DOHH2 (cell line): ENCODE measurements at regions not wholly inside any gene's neighbourhood (a gene's known extent, or its start where the extent isn't known, plus 50 kb on each side); places are given as distances from the start of the nearest gene placed in this dataset.

Experiments
- H3F3A ChIP-seq: fragments of 200-600 bp; sonication (generic), shearing (Covaris generic); 2 replicates; pipeline ENCODE4 v1.6.0; 2016; ENCODE audit warnings: antibody characterized with exemption, mild to moderate bottlenecking; ENCODE audit not compliant: control insufficient read depth, insufficient read depth
- H3K27ac ChIP-seq: fragments of 200-600 bp; sonication (generic); 2 replicates; pipeline ENCODE4 v1.5.1; 2014; ENCODE audit warnings: low read depth, mild to moderate bottlenecking, low read length, moderate library complexity
- H3K27me3 ChIP-seq: fragments of 200-600 bp; sonication (generic); 2 replicates; pipeline ENCODE4 v1.6.1; 2014; ENCODE audit warnings: mild to moderate bottlenecking, low read length, mixed read lengths; ENCODE audit not compliant: control insufficient read depth
- H3K36me3 ChIP-seq: fragments of 200-600 bp; sonication (generic); 2 replicates; pipeline ENCODE4 v1.6.1; 2014; ENCODE audit warnings: mild to moderate bottlenecking, low read length, moderate library complexity, mixed read lengths; ENCODE audit not compliant: control insufficient read depth
- H3K4me1 ChIP-seq: fragments of 200-600 bp; sonication (generic); 2 replicates; pipeline ENCODE4 v1.6.1; 2014; ENCODE audit warnings: mild to moderate bottlenecking, low read length, mixed read lengths; ENCODE audit not compliant: control insufficient read depth
- H3K4me2 ChIP-seq: fragments of 200-600 bp; sonication (generic); 2 replicates; pipeline ENCODE4 v1.6.0; 2014; ENCODE audit warnings: mild to moderate bottlenecking, low read length, moderate library complexity
- H3K4me3 ChIP-seq: fragments of 200-600 bp; sonication (generic); 2 replicates; pipeline ENCODE4 v1.5.1; 2014; ENCODE audit warnings: mild to moderate bottlenecking, low read length, mixed read lengths
- H3K79me2 ChIP-seq: fragments of 200-600 bp; sonication (generic); 2 replicates; pipeline ENCODE4 v1.6.1; 2014; ENCODE audit warnings: mild to moderate bottlenecking, low read length, mixed read lengths; ENCODE audit not compliant: control insufficient read depth
- H3K9me2 ChIP-seq: fragments of 200-600 bp; sonication (generic); replicated peaks from 2 replicates; pipeline ENCODE4 v1.6.1; 2014; ENCODE audit warnings: mild to moderate bottlenecking, low read length, mixed read lengths; ENCODE audit not compliant: control insufficient read depth
- H3K9me3 ChIP-seq: fragments of 200-600 bp; sonication (generic); 2 replicates; pipeline ENCODE4 v1.6.1; 2014; ENCODE audit warnings: antibody characterized with exemption, low read length, mixed read lengths; ENCODE audit not compliant: control insufficient read depth, insufficient read depth
- H4K20me1 ChIP-seq: fragments of 200-600 bp; sonication (generic); 2 replicates; pipeline ENCODE4 v1.6.0; 2014; ENCODE audit warnings: low read depth, mild to moderate bottlenecking, antibody characterized with exemption, low read length, moderate library complexity; ENCODE audit not compliant: control insufficient read depth, insufficient read depth
- EZH2phosphoT487 ChIP-seq: fragments of 200-600 bp; sonication (generic); IDR thresholded peaks from 2 replicates; pipeline ENCODE4 v1.6.1; 2017; ENCODE audit warnings: borderline replicate concordance, mild to moderate bottlenecking, antibody characterized with exemption, low read length, moderate library complexity, mixed read lengths
- TF ChIP-seq, protein P1 (sequence below): fragments of 200-600 bp; sonication (generic); IDR thresholded peaks from one replicate; pipeline ENCODE4 v1.5.1; 2014; ENCODE audit warnings: antibody characterized with exemption, mild to moderate bottlenecking, low read depth, low read length; ENCODE audit not compliant: poor library complexity, severe bottlenecking

DNA sequence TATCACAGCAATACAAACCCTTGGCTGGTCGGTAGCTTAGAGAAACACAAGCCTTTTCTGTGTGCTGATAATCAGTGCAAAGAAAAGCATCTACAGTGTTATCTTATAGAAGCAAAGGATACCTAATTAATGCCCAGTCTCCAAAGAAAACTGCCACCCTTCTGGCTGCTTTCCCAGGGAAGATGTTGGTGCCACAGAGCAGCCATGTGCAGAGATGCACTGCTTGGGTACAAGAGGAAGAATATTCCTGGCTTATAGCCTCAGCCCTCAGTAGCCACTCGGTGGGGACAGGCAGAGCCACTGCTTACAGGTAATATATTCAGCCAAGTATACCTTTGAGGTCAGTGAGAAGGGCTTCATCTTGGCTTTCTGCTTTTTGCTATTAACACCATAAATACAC lies 185.3 kb downstream of the PCSK1 start:
- H3K4me1 ChIP-seq: no peaks in the 10 kb centered on the region
- TF ChIP-seq EZH2phosphoT487: no peak
- TF ChIP-seq, protein P1, sequence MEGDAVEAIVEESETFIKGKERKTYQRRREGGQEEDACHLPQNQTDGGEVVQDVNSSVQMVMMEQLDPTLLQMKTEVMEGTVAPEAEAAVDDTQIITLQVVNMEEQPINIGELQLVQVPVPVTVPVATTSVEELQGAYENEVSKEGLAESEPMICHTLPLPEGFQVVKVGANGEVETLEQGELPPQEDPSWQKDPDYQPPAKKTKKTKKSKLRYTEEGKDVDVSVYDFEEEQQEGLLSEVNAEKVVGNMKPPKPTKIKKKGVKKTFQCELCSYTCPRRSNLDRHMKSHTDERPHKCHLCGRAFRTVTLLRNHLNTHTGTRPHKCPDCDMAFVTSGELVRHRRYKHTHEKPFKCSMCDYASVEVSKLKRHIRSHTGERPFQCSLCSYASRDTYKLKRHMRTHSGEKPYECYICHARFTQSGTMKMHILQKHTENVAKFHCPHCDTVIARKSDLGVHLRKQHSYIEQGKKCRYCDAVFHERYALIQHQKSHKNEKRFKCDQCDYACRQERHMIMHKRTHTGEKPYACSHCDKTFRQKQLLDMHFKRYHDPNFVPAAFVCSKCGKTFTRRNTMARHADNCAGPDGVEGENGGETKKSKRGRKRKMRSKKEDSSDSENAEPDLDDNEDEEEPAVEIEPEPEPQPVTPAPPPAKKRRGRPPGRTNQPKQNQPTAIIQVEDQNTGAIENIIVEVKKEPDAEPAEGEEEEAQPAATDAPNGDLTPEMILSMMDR: no peak
- H3K9me2 ChIP-seq: no peaks in the 10 kb centered on the region
- H3K79me2 ChIP-seq: no peaks in the 10 kb centered on the region
- no peaks in the 10 kb centered on the region for H3K27me3 ChIP-seq
- H4K20me1 ChIP-seq: no peaks in the 10 kb centered on the region
- H3K9me3 ChIP-seq: no peaks in the 10 kb centered on the region
- H3K4me3 ChIP-seq: no peak overlapping the region
- H3F3A ChIP-seq: no peaks in the 10 kb centered on the region
- H3K36me3 ChIP-seq: no peaks in the 10 kb centered on the region
- no peak overlapping the region for H3K4me2 ChIP-seq
- no peak overlapping the region for H3K27ac ChIP-seq

DNA sequence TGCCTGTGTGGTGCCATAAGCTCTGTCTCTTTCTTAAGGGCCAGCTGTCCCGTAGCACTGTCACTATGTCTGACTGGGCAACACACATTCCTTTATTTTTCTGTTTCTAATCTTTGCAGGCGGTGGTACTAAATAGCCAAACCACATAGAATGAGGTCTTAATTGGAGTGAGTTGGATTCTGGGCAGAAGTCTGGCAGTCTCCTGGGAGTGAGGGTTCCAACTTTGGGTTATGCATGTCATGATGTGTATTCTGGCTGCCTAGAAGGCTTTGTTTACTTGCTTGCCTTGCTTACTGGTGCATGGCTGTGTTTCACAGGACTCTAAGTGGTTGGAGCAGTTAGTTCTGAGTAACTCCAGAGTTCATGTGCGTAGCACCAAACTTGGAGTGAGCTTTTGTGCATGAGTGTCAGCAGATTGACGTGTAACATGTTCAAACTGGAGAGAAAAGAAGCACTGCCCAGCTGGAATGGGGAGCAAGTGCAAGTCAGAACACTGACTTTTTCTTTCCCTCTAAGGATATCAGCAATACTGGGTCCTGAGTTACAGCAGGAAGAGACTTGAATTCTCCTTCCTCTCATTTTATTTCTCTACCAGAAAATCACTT lies 185.8 kb downstream of the PCSK1 start:
- H4K20me1 ChIP-seq: no peaks in the 10 kb centered on the region
- no peak overlapping the region for H3K4me2 ChIP-seq
- TF ChIP-seq EZH2phosphoT487: no peak
- TF ChIP-seq, protein P1: no peak
- no peaks in the 10 kb centered on the region for H3K9me3 ChIP-seq
- no peaks in the 10 kb centered on the region for H3K36me3 ChIP-seq
- H3F3A ChIP-seq: no peaks in the 10 kb centered on the region
- no peaks in the 10 kb centered on the region for H3K79me2 ChIP-seq
- no peak overlapping the region for H3K27ac ChIP-seq
- no peaks in the 10 kb centered on the region for H3K4me1 ChIP-seq
- no peak overlapping the region for H3K4me3 ChIP-seq
- no peaks in the 10 kb centered on the region for H3K27me3 ChIP-seq
- H3K9me2 ChIP-seq: no peaks in the 10 kb centered on the region

DNA sequence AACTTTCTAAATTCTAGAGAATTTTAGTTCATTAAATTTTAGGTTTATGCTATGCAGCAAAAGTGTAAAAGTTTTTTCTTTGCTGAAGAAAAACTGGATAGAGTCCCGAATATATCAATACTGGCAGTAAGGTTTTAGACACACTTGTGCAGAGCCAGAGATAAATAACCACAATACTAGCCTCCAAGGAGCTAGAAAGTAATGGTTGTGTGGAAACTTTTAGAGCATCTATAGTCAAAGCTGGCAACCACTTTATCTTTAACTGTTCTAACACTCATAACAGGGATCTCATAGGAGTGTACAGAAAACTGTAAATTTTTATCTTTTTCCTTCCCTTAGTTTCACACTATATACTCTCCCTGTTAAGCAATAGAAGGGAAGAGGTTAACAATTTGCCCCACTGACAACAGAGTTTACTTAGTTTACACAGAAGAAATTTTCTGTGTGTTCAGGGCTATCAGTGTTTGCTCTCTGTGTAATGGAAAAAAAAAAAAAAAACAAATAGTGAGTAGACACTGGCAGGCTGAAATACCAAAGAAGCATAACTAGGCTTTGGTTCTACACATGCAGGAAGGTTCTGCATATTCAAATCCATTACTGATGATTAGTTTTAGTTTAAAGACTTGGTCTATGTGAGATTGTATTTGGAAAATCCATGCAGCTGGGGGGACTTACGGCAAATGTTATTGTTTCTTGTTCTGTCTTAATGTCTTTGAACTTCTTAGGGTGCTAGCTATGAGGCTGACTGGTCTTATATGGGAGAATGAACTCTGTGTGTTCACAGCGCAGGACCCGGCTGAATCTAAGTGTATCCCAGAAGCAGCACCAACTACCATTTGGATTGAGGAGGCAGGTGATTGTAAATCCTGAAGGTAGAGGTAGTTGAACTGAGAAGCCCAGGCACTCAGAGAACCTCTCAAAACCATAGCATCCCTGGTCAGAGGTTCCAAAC lies 187.6 kb downstream of the PCSK1 start:
- no peak overlapping the region for H3K4me3 ChIP-seq
- no peaks in the 10 kb centered on the region for H3K9me3 ChIP-seq
- no peaks in the 10 kb centered on the region for H3K4me1 ChIP-seq
- H3K9me2 ChIP-seq: no peaks in the 10 kb centered on the region
- no peaks in the 10 kb centered on the region for H3K36me3 ChIP-seq
- no peak overlapping the region for H3K4me2 ChIP-seq
- H3K27ac ChIP-seq: no peak overlapping the region
- no peaks in the 10 kb centered on the region for H3F3A ChIP-seq
- no peaks in the 10 kb centered on the region for H4K20me1 ChIP-seq
- TF ChIP-seq EZH2phosphoT487: no peak
- TF ChIP-seq, protein P1: no peak
- H3K79me2 ChIP-seq: no peaks in the 10 kb centered on the region
- no peaks in the 10 kb centered on the region for H3K27me3 ChIP-seq
